Naive thymus-derived CD4-positive, alpha-beta T cell (primary cell): ENCODE measurements at regions not wholly inside any gene's neighbourhood (a gene's known extent, or its start where the extent isn't known, plus 50 kb on each side); places are given as distances from the start of the nearest gene placed in this dataset.

ENCODE experiments used
- ATAC-seq: fragments of 150-1000 bp; cut with Tn5 transposase; 2 replicates; pipeline ENCODE4 v1.10.0; 2021; ENCODE audit warnings: mild to moderate bottlenecking, moderate library complexity
- CTCF ChIA-PET: fragments of 350-600 bp; sonication (Branson Sonifier 250); formaldehyde crosslinking; loops from one replicate; lab custom pipeline; 2021; ENCODE audit warnings: antibody characterized with exemption; lab: Charles Lee
- POLR2A ChIA-PET: fragments of 350-600 bp; sonication (Branson Sonifier 250); formaldehyde crosslinking; loops from one replicate; lab custom pipeline; 2021; ENCODE audit warnings: antibody characterized with exemption, inconsistent platforms; lab: Charles Lee
- DNase-seq, 9 donors: peaks; one replicate each; pipeline versions ENCODE4 v3.0.0 to v3.0.0-alpha.2; 2020 to 2022; ENCODE audit warnings: mixed read lengths in 1 of 9
- H3K27ac ChIP-seq: one replicate; pipeline ENCODE4 v1.7.0; 2013; ENCODE audit warnings: mild to moderate bottlenecking, low read depth, low read length, moderate library complexity
- H3K27me3 ChIP-seq, 2 donors: one replicate each; pipeline ENCODE4 v1.7.0; 2013; ENCODE audit warnings: low read length in 2 of 2, mild to moderate bottlenecking in 2 of 2, moderate library complexity in 2 of 2; ENCODE audit not compliant: control insufficient read depth in 2 of 2, insufficient read depth in 2 of 2
- H3K36me3 ChIP-seq, 3 experiments: 1 replicate in 2 of 3; 2 replicates in 1 of 3; pipeline ENCODE4 v1.7.0; 2013; ENCODE audit warnings: low read length in 3 of 3, mild to moderate bottlenecking in 3 of 3, moderate library complexity in 1 of 3; ENCODE audit not compliant: insufficient read depth in 3 of 3, control insufficient read depth in 2 of 3
- H3K4me1 ChIP-seq, 2 donors: one replicate each; pipeline ENCODE4 v1.7.0; 2013; ENCODE audit warnings: low read length in 2 of 2, mild to moderate bottlenecking in 2 of 2, moderate library complexity in 1 of 2; ENCODE audit not compliant: control insufficient read depth in 2 of 2, insufficient read depth in 2 of 2
- H3K4me3 ChIP-seq: 2 replicates; pipeline ENCODE4 v1.7.0; 2013; ENCODE audit warnings: mild to moderate bottlenecking, low read length
- H3K9me3 ChIP-seq, 3 experiments: 1 replicate in 2 of 3; 2 replicates in 1 of 3; pipeline ENCODE4 v1.7.0; 2013; ENCODE audit warnings: low read length in 3 of 3; ENCODE audit not compliant: control insufficient read depth in 2 of 3
- H3K27ac Mint-ChIP-seq, 9 donors: one replicate each; pipeline ENCODE4 v1.8.0; 2020 to 2022; ENCODE audit warnings: mixed read lengths in 9 of 9, mild to moderate bottlenecking in 8 of 9, moderate library complexity in 5 of 9, inconsistent platforms in 2 of 9
- H3K27me3 Mint-ChIP-seq, 5 donors: one replicate each; pipeline ENCODE4 v1.8.0; 2021 to 2022; ENCODE audit warnings: mixed read lengths in 5 of 5, mild to moderate bottlenecking in 1 of 5
- H3K36me3 Mint-ChIP-seq, 5 donors: one replicate each; pipeline ENCODE4 v1.8.0; 2020 to 2022; ENCODE audit warnings: mixed read lengths in 5 of 5, mild to moderate bottlenecking in 3 of 5, inconsistent platforms in 1 of 5
- H3K4me1 Mint-ChIP-seq, 7 donors: one replicate each; pipeline ENCODE4 v1.8.0; 2020 to 2022; ENCODE audit warnings: mixed read lengths in 7 of 7, mild to moderate bottlenecking in 3 of 7, inconsistent platforms in 1 of 7
- H3K4me3 Mint-ChIP-seq, 10 donors: one replicate each; pipeline ENCODE4 v1.8.0; 2020 to 2022; ENCODE audit warnings: mild to moderate bottlenecking in 10 of 10, mixed read lengths in 10 of 10, moderate library complexity in 6 of 10, inconsistent platforms in 2 of 10
- H3K9me3 Mint-ChIP-seq, 11 donors: one replicate each; pipeline ENCODE4 v1.8.0; 2020 to 2022; ENCODE audit warnings: mixed read lengths in 11 of 11, mild to moderate bottlenecking in 4 of 11, inconsistent platforms in 1 of 11, moderate library complexity in 1 of 11
- intact Hi-C, 2 donors: fragments of 100-400 bp; cut with micrococcal nuclease; formaldehyde crosslinking; loops; one replicate each; pipeline ENCODE4 v1.15.1; 2023

DNA sequence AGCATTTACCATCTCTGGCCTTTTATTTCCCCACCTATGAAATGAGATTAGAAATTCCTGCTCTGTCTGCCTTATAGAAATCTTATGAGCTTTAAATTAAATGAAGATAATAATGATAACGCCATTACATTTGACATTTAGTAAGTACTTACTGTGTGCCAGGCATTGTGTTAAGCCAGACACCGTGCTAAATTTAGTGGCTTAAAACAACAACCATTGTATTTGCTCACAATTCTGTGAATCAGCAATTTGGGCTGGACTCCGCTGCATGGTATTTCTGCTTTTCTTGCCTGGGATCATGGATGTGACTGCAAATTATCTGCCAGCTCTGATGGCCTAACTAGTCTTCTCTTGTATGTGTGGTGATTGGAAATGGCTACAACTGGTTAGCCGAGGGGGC is 56.4 kb upstream of the CCDC6 start:
- Mint-ChIP-seq H3K4me3 (no peak overlapping the region), H3K27ac (no peak overlapping the region), H3K27me3 (peaks cover 5 to 24% (median 15%) of the 10 kb centered on the region in 5 donors), H3K9me3 (peaks cover 0 to 3% (median 0%) of the 10 kb centered on the region in 11 donors), H3K36me3 (no peaks in the 10 kb centered on the region), H3K4me1 (no peaks in the 10 kb centered on the region)
- ChIA-PET CTCF (no interaction called here), POLR2A (no interaction called here)
- Histone ChIP-seq H3K4me1 (no peaks in the 10 kb centered on the region), H3K4me3 (no peak overlapping the region), H3K36me3 (no peaks in the 10 kb centered on the region), H3K27me3 (no peaks in the 10 kb centered on the region), H3K27ac (no peak overlapping the region), H3K9me3 (no peaks in the 10 kb centered on the region)
- intact Hi-C loops: no loop called here
- DNase-seq: no peak
- ATAC-seq: no peak

DNA sequence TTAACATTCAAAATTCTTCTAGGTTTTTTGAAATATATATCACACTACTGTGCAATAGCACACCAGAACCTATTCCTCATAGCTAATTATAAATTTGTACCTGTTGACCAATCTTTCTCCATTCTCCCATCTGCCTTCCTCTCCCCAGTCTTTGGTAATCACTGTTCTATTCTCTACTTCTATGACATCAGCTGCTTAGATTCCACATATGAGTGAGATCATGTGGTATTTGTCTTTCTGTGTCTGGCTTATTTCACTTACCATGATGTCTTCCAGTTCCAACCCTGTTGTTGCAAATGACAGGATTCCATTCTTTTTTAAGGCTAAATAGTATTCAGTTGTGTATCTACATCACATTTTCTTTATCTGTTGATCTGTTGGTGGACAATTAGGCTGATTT is 54.4 kb upstream of the CCDC6 start:
- intact Hi-C loops: no loop called here
- ChIA-PET CTCF (no interaction called here), POLR2A (no interaction called here)
- Histone ChIP-seq H3K4me3 (no peak overlapping the region), H3K4me1 (no peaks in the 10 kb centered on the region), H3K27ac (no peak overlapping the region), H3K9me3 (no peaks in the 10 kb centered on the region), H3K36me3 (no peaks in the 10 kb centered on the region), H3K27me3 (no peaks in the 10 kb centered on the region)
- no peak overlapping the region for H3K4me3 Mint-ChIP-seq
- H3K4me1 Mint-ChIP-seq: no peaks in the 10 kb centered on the region
- H3K27ac Mint-ChIP-seq: peak overlapping the region in 1 of 9 donors; percentile 5
- ATAC-seq (no peak), DNase-seq (no peak)
- no peaks in the 10 kb centered on the region for H3K36me3 Mint-ChIP-seq
- peaks cover 0 to 3% (median 0%) of the 10 kb centered on the region in 11 donors for H3K9me3 Mint-ChIP-seq
- peaks cover 5 to 27% (median 15%) of the 10 kb centered on the region in 5 donors for H3K27me3 Mint-ChIP-seq

DNA sequence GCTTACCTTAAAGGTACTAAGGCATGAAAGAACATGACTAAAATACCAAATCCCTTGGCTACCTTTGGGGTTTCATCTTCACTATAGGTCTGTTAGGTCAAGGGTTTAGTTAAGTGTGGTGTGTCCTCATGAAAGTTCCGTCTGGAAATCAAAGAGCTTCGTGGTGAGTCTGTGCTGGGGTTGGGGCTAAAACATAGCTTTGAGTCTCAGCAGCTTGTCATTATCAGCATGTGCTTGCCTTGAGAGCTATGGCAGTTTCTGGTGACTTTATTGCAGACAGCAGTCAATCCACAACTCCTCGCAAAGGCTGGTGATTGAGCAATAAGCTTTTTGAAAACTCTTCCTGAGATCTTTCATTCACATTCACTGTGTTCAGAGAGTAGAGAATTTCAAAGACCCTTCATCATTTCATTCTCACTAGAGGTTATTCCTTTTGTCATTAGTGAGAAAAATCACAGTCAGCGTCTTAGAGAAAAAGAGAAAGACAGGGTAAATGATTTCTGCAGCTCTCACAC is 53.2 kb upstream of the CCDC6 start:
- intact Hi-C loops: no loop called here
- DNase-seq (no peak), ATAC-seq (no peak)
- no peak overlapping the region for H3K27ac ChIP-seq
- H3K9me3 ChIP-seq: no peaks in the 10 kb centered on the region
- Mint-ChIP-seq H3K36me3 (no peaks in the 10 kb centered on the region), H3K27ac (no peak overlapping the region), H3K27me3 (peaks cover 6 to 27% (median 15%) of the 10 kb centered on the region in 5 donors), H3K4me3 (no peak overlapping the region), H3K4me1 (no peaks in the 10 kb centered on the region), H3K9me3 (peaks cover 0 to 3% (median 0%) of the 10 kb centered on the region in 11 donors)
- H3K27me3 ChIP-seq: no peaks in the 10 kb centered on the region
- H3K4me3 ChIP-seq: no peak overlapping the region
- ChIA-PET POLR2A (no interaction called here), CTCF (no interaction called here)
- H3K36me3 ChIP-seq: no peaks in the 10 kb centered on the region
- H3K4me1 ChIP-seq: no peaks in the 10 kb centered on the region

DNA sequence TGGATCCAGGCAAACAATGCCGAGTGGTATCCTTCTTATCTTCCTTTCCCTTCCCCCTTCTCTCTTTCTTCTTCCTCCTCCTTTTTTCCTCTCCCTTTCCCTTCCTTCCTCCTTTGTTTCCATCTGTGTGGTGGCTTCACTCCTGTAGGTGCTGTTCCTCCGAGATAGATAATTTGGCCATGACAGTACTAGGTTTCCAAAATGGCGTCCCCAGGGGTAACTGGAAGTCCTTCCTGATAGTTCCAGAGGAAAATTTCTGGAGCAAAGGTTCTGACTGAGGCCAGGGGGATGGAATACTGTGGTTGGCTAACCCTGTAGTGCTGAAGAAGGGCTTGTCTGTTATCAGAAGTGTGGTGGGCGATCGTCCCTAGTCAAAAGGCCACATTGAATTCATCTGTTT is 52.5 kb upstream of the CCDC6 start:
- no peak overlapping the region for H3K4me3 Mint-ChIP-seq
- H3K9me3 ChIP-seq: no peaks in the 10 kb centered on the region
- DNase-seq (no peak), ATAC-seq (no peak)
- H3K27me3 Mint-ChIP-seq: peaks cover 6 to 27% (median 16%) of the 10 kb centered on the region in 5 donors
- H3K9me3 Mint-ChIP-seq: peaks cover 0 to 3% (median 0%) of the 10 kb centered on the region in 11 donors
- ChIA-PET POLR2A (no interaction called here), CTCF (no interaction called here)
- H3K36me3 ChIP-seq: no peaks in the 10 kb centered on the region
- H3K36me3 Mint-ChIP-seq: no peaks in the 10 kb centered on the region
- no peak overlapping the region for H3K27ac Mint-ChIP-seq
- intact Hi-C loops: no loop called here
- H3K4me1 Mint-ChIP-seq: no peaks in the 10 kb centered on the region
- H3K27ac ChIP-seq: no peak overlapping the region
- no peaks in the 10 kb centered on the region for H3K27me3 ChIP-seq
- H3K4me3 ChIP-seq: no peak overlapping the region
- no peaks in the 10 kb centered on the region for H3K4me1 ChIP-seq

DNA sequence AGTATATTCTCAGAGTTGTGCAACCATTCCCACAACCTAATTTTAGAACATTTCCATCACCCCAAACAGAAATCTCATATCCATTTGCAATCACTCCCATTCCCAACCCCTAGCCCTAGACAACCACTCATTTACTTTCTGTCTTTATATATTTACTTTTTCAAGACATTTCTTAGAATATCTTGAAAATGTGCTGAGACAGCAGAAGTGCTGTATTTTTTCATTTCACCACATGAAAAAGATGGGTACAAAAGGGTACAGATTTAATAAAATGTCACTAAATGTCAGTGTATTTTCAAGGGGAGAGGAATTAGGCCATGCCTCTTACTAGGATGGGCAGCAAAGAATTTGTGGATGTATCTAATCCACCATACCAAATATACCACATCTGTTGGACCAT is 51.6 kb upstream of the CCDC6 start:
- H3K27me3 Mint-ChIP-seq: peaks cover 6 to 27% (median 18%) of the 10 kb centered on the region in 5 donors
- Histone ChIP-seq H3K4me1 (no peaks in the 10 kb centered on the region), H3K36me3 (no peaks in the 10 kb centered on the region), H3K9me3 (no peaks in the 10 kb centered on the region), H3K4me3 (no peak overlapping the region), H3K27ac (no peak overlapping the region), H3K27me3 (no peaks in the 10 kb centered on the region)
- CTCF ChIA-PET: no interaction called here
- no peaks in the 10 kb centered on the region for H3K4me1 Mint-ChIP-seq
- intact Hi-C loops: no loop called here
- no peaks in the 10 kb centered on the region for H3K36me3 Mint-ChIP-seq
- ATAC-seq (no peak), DNase-seq (no peak)
- H3K9me3 Mint-ChIP-seq: peaks cover 0 to 3% (median 0%) of the 10 kb centered on the region in 11 donors
- POLR2A ChIA-PET: no interaction called here
- H3K4me3 Mint-ChIP-seq: no peak overlapping the region
- H3K27ac Mint-ChIP-seq: no peak overlapping the region
